Skeletal muscle tissue (tissue), 3 donors: ENCODE measurements at regions not wholly inside any gene's neighbourhood (a gene's known extent, or its start where the extent isn't known, plus 50 kb on each side); places are given as distances from the start of the nearest gene placed in this dataset.

Experiments
- H3K27ac ChIP-seq: one replicate; pipeline ENCODE4 v1.7.0; 2013; ENCODE audit warnings: mild to moderate bottlenecking, low read depth, low read length, inconsistent platforms
- H3K27me3 ChIP-seq, 3 donors: one replicate each; pipeline ENCODE4 v1.7.0; 2013; ENCODE audit warnings: low read length in 3 of 3; ENCODE audit not compliant: control insufficient read depth in 3 of 3, insufficient read depth in 3 of 3
- H3K36me3 ChIP-seq, 3 donors: one replicate each; pipeline ENCODE4 v1.7.0; 2013; ENCODE audit warnings: low read length in 3 of 3; ENCODE audit not compliant: control insufficient read depth in 3 of 3, insufficient read depth in 3 of 3
- H3K4me1 ChIP-seq, 3 donors: one replicate each; pipeline ENCODE4 v1.7.0; 2013; ENCODE audit warnings: low read length in 3 of 3, mild to moderate bottlenecking in 3 of 3; ENCODE audit not compliant: control insufficient read depth in 3 of 3, insufficient read depth in 3 of 3
- H3K4me3 ChIP-seq, 3 donors: one replicate each; pipeline ENCODE4 v1.7.0; 2013; ENCODE audit warnings: low read length in 3 of 3
- H3K9ac ChIP-seq, 3 donors: one replicate each; pipeline ENCODE4 v1.7.0; 2013; ENCODE audit warnings: low read length in 3 of 3, mild to moderate bottlenecking in 3 of 3, moderate library complexity in 2 of 3, low read depth in 1 of 3
- H3K9me3 ChIP-seq, 3 donors: one replicate each; pipeline ENCODE4 v1.7.0; 2013; ENCODE audit warnings: low read length in 3 of 3; ENCODE audit not compliant: control insufficient read depth in 3 of 3
- donor health status: Osteomylitis.

- Histone ChIP-seq H3K4me1 (peaks cover 0 to 2% (median 0%) of the 10 kb centered on the region in 3 donors), H3K36me3 (no peaks in the 10 kb centered on the region), H3K27me3 (no peaks in the 10 kb centered on the region)
Measured at GRCh38 chr6:105897131-105897530, 189.0 kb upstream of the PRDM1 start.

GRCh38 chr6:105896821-105897095, 189.4 kb upstream of the PRDM1 start:
- Histone ChIP-seq H3K36me3 (no peaks in the 10 kb centered on the region), H3K4me3 (no peak overlapping the region), H3K9ac (no peak overlapping the region), H3K27ac (no peak overlapping the region), H3K27me3 (no peaks in the 10 kb centered on the region), H3K4me1 (peaks cover 0 to 2% (median 0%) of the 10 kb centered on the region in 3 donors), H3K9me3 (no peaks in the 10 kb centered on the region)

More at GRCh38 chr6:105897131-105897530, 189.0 kb upstream of the PRDM1 start:
- Histone ChIP-seq H3K27ac (no peak overlapping the region), H3K9me3 (no peaks in the 10 kb centered on the region), H3K9ac (no peak overlapping the region), H3K4me3 (no peak overlapping the region)

- no peak overlapping the region for H3K27ac ChIP-seq
- H3K9me3 ChIP-seq = no peaks in the 10 kb centered on the region
- no peaks in the 10 kb centered on the region for H3K36me3 ChIP-seq
- no peak overlapping the region for H3K4me3 ChIP-seq
- H3K27me3 ChIP-seq = no peaks in the 10 kb centered on the region
- H3K9ac ChIP-seq = no peak overlapping the region
- H3K4me1 ChIP-seq = peaks cover 0 to 2% (median 0%) of the 10 kb centered on the region in 3 donors
Measured at GRCh38 chr6:105896052-105896820, 189.9 kb upstream of the PRDM1 start.

- no peak overlapping the region for H3K9ac ChIP-seq
- H3K36me3 ChIP-seq = no peaks in the 10 kb centered on the region
- H3K4me3 ChIP-seq = no peak overlapping the region
- no peaks in the 10 kb centered on the region for H3K4me1 ChIP-seq
- no peaks in the 10 kb centered on the region for H3K27me3 ChIP-seq
- no peaks in the 10 kb centered on the region for H3K9me3 ChIP-seq
- no peak overlapping the region for H3K27ac ChIP-seq
Measured at GRCh38 chr6:105894556-105894955, 191.6 kb upstream of the PRDM1 start.

- no peaks in the 10 kb centered on the region for H3K9me3 ChIP-seq
- no peaks in the 10 kb centered on the region for H3K27me3 ChIP-seq
- no peak overlapping the region for H3K27ac ChIP-seq
- no peak overlapping the region for H3K9ac ChIP-seq
- no peaks in the 10 kb centered on the region for H3K4me1 ChIP-seq
- H3K36me3 ChIP-seq = no peaks in the 10 kb centered on the region
- H3K4me3 ChIP-seq = no peak overlapping the region
Measured at GRCh38 chr6:105893741-105894140, 192.4 kb upstream of the PRDM1 start.

GRCh38 chr6:105892577-105893262, 193.4 kb upstream of the PRDM1 start:
- Histone ChIP-seq H3K4me1 (no peaks in the 10 kb centered on the region), H3K36me3 (no peaks in the 10 kb centered on the region), H3K9ac (no peak overlapping the region), H3K9me3 (no peaks in the 10 kb centered on the region), H3K27ac (no peak overlapping the region), H3K27me3 (no peaks in the 10 kb centered on the region), H3K4me3 (no peak overlapping the region)

- no peaks in the 10 kb centered on the region for H3K36me3 ChIP-seq
Measured at GRCh38 chr6:105890521-105891244, 195.5 kb upstream of the PRDM1 start.

GRCh38 chr6:105889902-105890301, 196.2 kb upstream of the PRDM1 start:
- Histone ChIP-seq H3K27ac (no peak overlapping the region), H3K9me3 (no peaks in the 10 kb centered on the region), H3K4me1 (peaks cover 0 to 6% (median 0%) of the 10 kb centered on the region in 3 donors), H3K36me3 (no peaks in the 10 kb centered on the region), H3K9ac (no peak overlapping the region), H3K4me3 (no peak overlapping the region), H3K27me3 (no peaks in the 10 kb centered on the region)

More at GRCh38 chr6:105890521-105891244, 195.5 kb upstream of the PRDM1 start:
- no peak overlapping the region for H3K27ac ChIP-seq
- peaks cover 0 to 6% (median 0%) of the 10 kb centered on the region in 3 donors for H3K4me1 ChIP-seq
- no peaks in the 10 kb centered on the region for H3K27me3 ChIP-seq
- no peak overlapping the region for H3K9ac ChIP-seq
- H3K4me3 ChIP-seq = no peak overlapping the region
- no peaks in the 10 kb centered on the region for H3K9me3 ChIP-seq

- H3K27ac ChIP-seq = no peak overlapping the region
Measured at GRCh38 chr6:105886814-105887544, 199.2 kb upstream of the PRDM1 start.

More at GRCh38 chr6:105886814-105887544, 199.2 kb upstream of the PRDM1 start:
- Histone ChIP-seq H3K4me1 (peaks cover 0 to 6% (median 0%) of the 10 kb centered on the region in 3 donors), H3K9me3 (no peaks in the 10 kb centered on the region), H3K27me3 (no peaks in the 10 kb centered on the region), H3K36me3 (no peaks in the 10 kb centered on the region), H3K9ac (no peak overlapping the region), H3K4me3 (no peak overlapping the region)
